IPS DF 6.9 (cell line): ENCODE measurements at regions not wholly inside any gene's neighbourhood (a gene's known extent, or its start where the extent isn't known, plus 50 kb on each side); places are given as distances from the start of the nearest gene placed in this dataset.
"Not testable (repeated sequence)": the region's sequence is repeated elsewhere in the genome, so short reads cannot be mapped to it uniquely, and the experiment has no call there.

Experiments
- DNase-seq: peaks from one replicate; pipeline ENCODE4 v3.0.0-alpha.2; 2013; ENCODE audit warnings: low read depth, low spot score
- H3K27ac ChIP-seq: one replicate; pipeline ENCODE4 v1.5.1; 2013; ENCODE audit warnings: low read length, control low read depth
- H3K27me3 ChIP-seq: 2 replicates; pipeline ENCODE4 v1.6.1; 2013; ENCODE audit warnings: mild to moderate bottlenecking, low read length; ENCODE audit not compliant: control insufficient read depth, insufficient read depth
- H3K36me3 ChIP-seq: 2 replicates; pipeline ENCODE4 v1.6.1; 2013; ENCODE audit warnings: low read length; ENCODE audit not compliant: control insufficient read depth, insufficient read depth
- H3K4me1 ChIP-seq: 2 replicates; pipeline ENCODE4 v1.6.1; 2013; ENCODE audit warnings: low read length; ENCODE audit not compliant: control insufficient read depth, insufficient read depth
- H3K4me3 ChIP-seq: 2 replicates; pipeline ENCODE4 v1.5.1; 2013; ENCODE audit warnings: mild to moderate bottlenecking, low read length
- H3K9me3 ChIP-seq: 2 replicates; pipeline ENCODE4 v1.6.1; 2013; ENCODE audit warnings: low read length, inconsistent platforms; ENCODE audit not compliant: control insufficient read depth, insufficient read depth
- WGBS: extraction: QIAGEN DNeasy Blood & Tissue Kit; methylation state at CpG from one replicate; pipeline ENCODE4 v1.1.7; 2013; ENCODE audit warnings: mixed read lengths, missing lambda C conversion rate; ENCODE audit not compliant: insufficient read length, insufficient coverage; 5-methylcytosine and 5-hydroxymethylcytosine counted together

GRCh38 chr1:120304341-120304740 is 110.5 kb upstream of the NBPF8 start:
- H3K4me3 ChIP-seq = not testable (repeated sequence)
- WGBS = no CpG with 5 or more reads among the region's 2 CpGs

GRCh38 chr1:120299433-120300057 is 115.3 kb upstream of the NBPF8 start:
- H3K27ac ChIP-seq, H3K4me3 ChIP-seq, H3K9me3 ChIP-seq, H3K4me1 ChIP-seq, H3K27me3 ChIP-seq, H3K36me3 ChIP-seq, DNase-seq: not testable (repeated sequence)
- WGBS = no CpG with 5 or more reads among the region's 4 CpGs

More at GRCh38 chr1:120304341-120304740, 110.5 kb upstream of the NBPF8 start:
- H3K27ac ChIP-seq, H3K4me1 ChIP-seq, H3K36me3 ChIP-seq, H3K9me3 ChIP-seq, H3K27me3 ChIP-seq, DNase-seq: not testable (repeated sequence)

- H3K4me3 ChIP-seq, H3K27ac ChIP-seq, H3K9me3 ChIP-seq, H3K27me3 ChIP-seq, H3K4me1 ChIP-seq, H3K36me3 ChIP-seq, DNase-seq: not testable (repeated sequence)
- no CpG with 5 or more reads among the region's 3 CpGs for WGBS
These were observed 116.3 kb upstream of the NBPF8 start for GRCh38 chr1:120298487-120298886.

- not testable (repeated sequence) for H3K27ac ChIP-seq, H3K27me3 ChIP-seq, H3K36me3 ChIP-seq, H3K9me3 ChIP-seq, H3K4me3 ChIP-seq, DNase-seq, H3K4me1 ChIP-seq
- no CpG with 5 or more reads among the region's 3 CpGs for WGBS
These were observed 117.4 kb upstream of the NBPF8 start for GRCh38 chr1:120297345-120297953.

- not testable (repeated sequence) for H3K27ac ChIP-seq, DNase-seq, H3K9me3 ChIP-seq, H3K4me3 ChIP-seq, H3K4me1 ChIP-seq, H3K36me3 ChIP-seq, H3K27me3 ChIP-seq
- no CpG with 5 or more reads among the region's 3 CpGs for WGBS
These were observed 113.8 kb upstream of the SEC22B start for GRCh38 chr1:120290105-120290504.

- not testable (repeated sequence) for H3K9me3 ChIP-seq, H3K4me1 ChIP-seq, DNase-seq, H3K36me3 ChIP-seq, H3K4me3 ChIP-seq, H3K27me3 ChIP-seq, H3K27ac ChIP-seq
- no CpG with 5 or more reads among the region's 3 CpGs for WGBS
These were observed 113.3 kb upstream of the SEC22B start for GRCh38 chr1:120289601-120290074.

GRCh38 chr1:120288814-120289600 is 112.7 kb upstream of the SEC22B start:
- H3K4me1 ChIP-seq, H3K27me3 ChIP-seq, H3K36me3 ChIP-seq, H3K27ac ChIP-seq, H3K9me3 ChIP-seq, DNase-seq, H3K4me3 ChIP-seq: not testable (repeated sequence)
- no CpG with 5 or more reads among the region's 8 CpGs for WGBS

GRCh38 chr1:120288167-120288566 is 111.8 kb upstream of the SEC22B start:
- not testable (repeated sequence) for H3K4me3 ChIP-seq, H3K9me3 ChIP-seq, DNase-seq, H3K27ac ChIP-seq, H3K36me3 ChIP-seq, H3K27me3 ChIP-seq, H3K4me1 ChIP-seq
- no CpG with 5 or more reads among the region's 6 CpGs for WGBS

GRCh38 chr1:120282744-120283464 is 106.6 kb upstream of the SEC22B start:
- WGBS = no CpG with 5 or more reads among the region's 4 CpGs

GRCh38 chr1:120278259-120278610 is 101.9 kb upstream of the SEC22B start:
- not testable (repeated sequence) for H3K4me1 ChIP-seq, DNase-seq, H3K27me3 ChIP-seq, H3K27ac ChIP-seq, H3K36me3 ChIP-seq, H3K4me3 ChIP-seq, H3K9me3 ChIP-seq
- WGBS = no CpG with 5 or more reads among the region's 4 CpGs

More at GRCh38 chr1:120282744-120283464, 106.6 kb upstream of the SEC22B start:
- not testable (repeated sequence) for H3K36me3 ChIP-seq, H3K27me3 ChIP-seq, H3K4me1 ChIP-seq, H3K9me3 ChIP-seq, H3K27ac ChIP-seq, H3K4me3 ChIP-seq, DNase-seq
